ENCODE measurements at regions not wholly inside any gene's neighbourhood (a gene's known extent, or its start where the extent isn't known, plus 50 kb on each side); places are given as distances from the start of the nearest gene placed in this dataset.

DNA sequence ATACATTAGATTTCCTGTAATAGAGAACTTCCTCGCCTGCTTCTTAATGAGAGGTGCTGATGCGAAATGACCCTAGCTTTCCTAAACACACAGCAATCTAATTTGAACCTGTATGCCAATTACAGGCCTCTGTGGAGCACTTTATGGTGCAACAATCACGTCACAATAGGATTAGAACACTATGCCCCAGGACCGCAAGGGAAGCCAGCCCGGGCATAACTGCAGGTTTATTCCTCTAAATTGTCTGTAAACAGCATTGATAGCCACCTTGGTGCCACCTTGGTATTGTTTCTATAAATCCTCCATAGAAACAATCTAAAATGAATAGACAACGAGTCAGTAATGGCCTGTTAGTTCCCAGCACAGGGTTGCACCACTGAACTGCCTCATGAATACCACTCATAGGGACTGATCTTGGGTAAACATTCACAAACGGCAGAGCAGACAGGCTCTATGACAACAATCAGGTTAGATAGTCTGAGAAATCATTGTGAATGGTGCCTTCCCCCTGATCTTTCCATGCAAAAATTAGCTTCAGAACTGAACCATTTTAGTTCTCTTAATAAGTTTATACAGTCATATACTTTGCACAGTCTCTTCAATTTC, 182.5 kb upstream of the OBI1 start:
- no TSS peak for BruUV-seq (replicated peaks)
- no peak for DNase-seq
- CTCF ChIA-PET: no interaction called here
- H3K4me1 Mint-ChIP-seq (ENCODE audit: low read depth, unreplicated experiment): no peaks in the 10 kb centered on the region
- H3K4me3 Mint-ChIP-seq (ENCODE audit: low read depth, unreplicated experiment): no peak overlapping the region
- no peak overlapping the region for H3K27ac Mint-ChIP-seq (ENCODE audit: unreplicated experiment)
- no peaks in the 10 kb centered on the region for H3K36me3 Mint-ChIP-seq (ENCODE audit: insufficient read depth, unreplicated experiment)
- no peaks in the 10 kb centered on the region for H3K27me3 Mint-ChIP-seq (ENCODE audit: unreplicated experiment)
- intact Hi-C loops (cut with micrococcal nuclease; ENCODE audit: unreplicated experiment): no loop called here
- H3K9me3 Mint-ChIP-seq (ENCODE audit: low read depth, unreplicated experiment): no peaks in the 10 kb centered on the region
- TF ChIP-seq, protein P1, sequence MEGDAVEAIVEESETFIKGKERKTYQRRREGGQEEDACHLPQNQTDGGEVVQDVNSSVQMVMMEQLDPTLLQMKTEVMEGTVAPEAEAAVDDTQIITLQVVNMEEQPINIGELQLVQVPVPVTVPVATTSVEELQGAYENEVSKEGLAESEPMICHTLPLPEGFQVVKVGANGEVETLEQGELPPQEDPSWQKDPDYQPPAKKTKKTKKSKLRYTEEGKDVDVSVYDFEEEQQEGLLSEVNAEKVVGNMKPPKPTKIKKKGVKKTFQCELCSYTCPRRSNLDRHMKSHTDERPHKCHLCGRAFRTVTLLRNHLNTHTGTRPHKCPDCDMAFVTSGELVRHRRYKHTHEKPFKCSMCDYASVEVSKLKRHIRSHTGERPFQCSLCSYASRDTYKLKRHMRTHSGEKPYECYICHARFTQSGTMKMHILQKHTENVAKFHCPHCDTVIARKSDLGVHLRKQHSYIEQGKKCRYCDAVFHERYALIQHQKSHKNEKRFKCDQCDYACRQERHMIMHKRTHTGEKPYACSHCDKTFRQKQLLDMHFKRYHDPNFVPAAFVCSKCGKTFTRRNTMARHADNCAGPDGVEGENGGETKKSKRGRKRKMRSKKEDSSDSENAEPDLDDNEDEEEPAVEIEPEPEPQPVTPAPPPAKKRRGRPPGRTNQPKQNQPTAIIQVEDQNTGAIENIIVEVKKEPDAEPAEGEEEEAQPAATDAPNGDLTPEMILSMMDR (IDR thresholded peaks at IDR 0.05; ENCODE audit: unreplicated experiment): no peak

DNA sequence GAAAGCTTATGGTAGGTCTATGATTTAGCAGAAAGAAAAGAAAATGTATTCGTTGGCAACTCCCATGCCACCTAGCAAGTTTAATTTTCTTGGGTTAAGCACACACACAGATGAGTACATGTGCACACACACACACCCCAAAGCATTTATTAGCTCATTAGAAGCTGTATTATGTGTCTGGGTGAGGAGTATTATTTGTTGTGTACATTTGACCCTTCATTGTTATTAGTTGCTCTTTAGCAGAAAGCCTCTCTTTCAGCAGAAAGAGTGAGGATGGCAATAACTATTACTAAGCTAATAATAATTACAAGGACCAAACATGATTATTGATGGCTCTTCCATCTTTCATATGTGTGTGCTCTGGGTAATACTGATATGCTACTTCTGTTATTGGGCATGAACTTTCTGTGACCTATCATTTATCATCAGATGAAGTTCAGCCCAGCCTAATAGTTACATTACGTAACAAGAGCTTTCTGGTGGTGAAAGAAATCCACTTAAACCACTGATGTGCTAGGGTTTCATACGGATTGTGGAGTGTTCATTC, 177.4 kb upstream of the OBI1 start:
- Mint-ChIP-seq H3K36me3 (ENCODE audit: insufficient read depth, unreplicated experiment) (no peaks in the 10 kb centered on the region), H3K27me3 (ENCODE audit: unreplicated experiment) (no peaks in the 10 kb centered on the region), H3K9me3 (ENCODE audit: low read depth, unreplicated experiment) (no peaks in the 10 kb centered on the region), H3K27ac (ENCODE audit: unreplicated experiment) (no peak overlapping the region), H3K4me1 (ENCODE audit: low read depth, unreplicated experiment) (no peaks in the 10 kb centered on the region), H3K4me3 (ENCODE audit: low read depth, unreplicated experiment) (no peak overlapping the region)
- intact Hi-C loops (cut with micrococcal nuclease; ENCODE audit: unreplicated experiment): no loop called here
- CTCF ChIA-PET: no interaction called here
- TF ChIP-seq, protein P1 (IDR thresholded peaks at IDR 0.05; ENCODE audit: unreplicated experiment): no peak
- DNase-seq: no peak
- BruUV-seq (replicated peaks): no TSS peak

DNA sequence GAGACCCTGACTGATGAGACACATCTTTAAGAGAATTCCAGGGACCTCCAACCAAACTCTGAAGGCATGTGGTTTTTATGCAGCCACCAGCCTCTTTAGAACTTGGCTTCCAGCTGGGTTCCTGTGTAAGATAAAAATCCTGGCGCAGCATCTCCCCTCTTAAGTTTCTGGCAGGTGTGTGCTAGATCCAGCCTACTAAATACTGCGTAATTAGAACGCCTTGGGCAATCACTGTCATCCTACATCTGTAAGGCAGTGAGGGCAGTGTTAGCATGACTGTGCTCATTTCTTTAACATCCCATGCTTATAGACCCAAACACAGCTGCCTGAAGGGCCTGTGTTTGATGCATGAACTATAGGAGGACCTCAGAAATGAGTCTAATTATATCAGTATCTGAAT, 173.5 kb upstream of the OBI1 start:
- CTCF ChIA-PET: no interaction called here
- Mint-ChIP-seq H3K27ac (ENCODE audit: unreplicated experiment) (no peak overlapping the region), H3K36me3 (ENCODE audit: insufficient read depth, unreplicated experiment) (no peaks in the 10 kb centered on the region), H3K27me3 (ENCODE audit: unreplicated experiment) (no peaks in the 10 kb centered on the region), H3K4me1 (ENCODE audit: low read depth, unreplicated experiment) (no peaks in the 10 kb centered on the region), H3K4me3 (ENCODE audit: low read depth, unreplicated experiment) (no peak overlapping the region), H3K9me3 (ENCODE audit: low read depth, unreplicated experiment) (no peaks in the 10 kb centered on the region)
- no TSS peak for BruUV-seq (replicated peaks)
- no peak for DNase-seq
- TF ChIP-seq, protein P1 (IDR thresholded peaks at IDR 0.05; ENCODE audit: unreplicated experiment): no peak
- intact Hi-C loops (cut with micrococcal nuclease; ENCODE audit: unreplicated experiment): no loop called here

DNA sequence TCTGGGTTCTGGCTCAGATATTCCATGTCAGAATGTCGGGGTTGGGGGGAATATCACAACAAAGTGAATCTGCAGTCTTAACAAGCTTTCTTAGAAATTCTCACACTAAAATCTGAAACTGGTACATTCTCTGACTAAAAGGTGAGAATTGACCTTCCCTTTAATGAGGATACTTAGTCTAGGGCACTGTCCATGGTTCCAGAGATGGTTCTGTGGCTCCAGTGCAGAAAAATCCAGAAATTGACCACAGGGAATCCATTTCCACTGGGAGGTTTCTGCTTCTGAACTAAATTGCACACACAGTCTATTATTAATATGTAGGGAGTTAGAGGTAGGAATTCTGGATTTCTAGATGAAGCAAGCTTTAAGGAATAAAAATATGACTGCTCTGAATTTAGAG, 171.6 kb upstream of the OBI1 start:
- Mint-ChIP-seq H3K27ac (ENCODE audit: unreplicated experiment) (no peak overlapping the region), H3K4me3 (ENCODE audit: low read depth, unreplicated experiment) (no peak overlapping the region), H3K36me3 (ENCODE audit: insufficient read depth, unreplicated experiment) (no peaks in the 10 kb centered on the region), H3K27me3 (ENCODE audit: unreplicated experiment) (no peaks in the 10 kb centered on the region), H3K4me1 (ENCODE audit: low read depth, unreplicated experiment) (no peaks in the 10 kb centered on the region), H3K9me3 (ENCODE audit: low read depth, unreplicated experiment) (no peaks in the 10 kb centered on the region)
- DNase-seq: no peak
- no TSS peak for BruUV-seq (replicated peaks)
- TF ChIP-seq, protein P1 (IDR thresholded peaks at IDR 0.05; ENCODE audit: unreplicated experiment): no peak
- CTCF ChIA-PET: no interaction called here
- intact Hi-C loops (cut with micrococcal nuclease; ENCODE audit: unreplicated experiment): no loop called here
